Nephron progenitor cell (in vitro differentiated cells): ENCODE measurements at regions not wholly inside any gene's neighbourhood (a gene's known extent, or its start where the extent isn't known, plus 50 kb on each side); places are given as distances from the start of the nearest gene placed in this dataset.

ENCODE experiments used
- DNase-seq: peaks from one replicate; pipeline ENCODE4 v3.0.0; 2021
- H3K27ac Mint-ChIP-seq: 2 replicates; pipeline ENCODE4 v1.8.0; 2021; ENCODE audit warnings: mild to moderate bottlenecking, moderate library complexity, mixed read lengths
- H3K27me3 Mint-ChIP-seq: 2 replicates; pipeline ENCODE4 v1.8.0; 2021; ENCODE audit warnings: mild to moderate bottlenecking, low read depth, mixed read lengths; ENCODE audit not compliant: poor library complexity
- H3K36me3 Mint-ChIP-seq: 2 replicates; pipeline ENCODE4 v1.8.0; 2021; ENCODE audit warnings: low read depth, mixed read lengths
- H3K4me1 Mint-ChIP-seq: 2 replicates; pipeline ENCODE4 v1.8.0; 2021; ENCODE audit warnings: mixed read lengths
- H3K4me3 Mint-ChIP-seq: 2 replicates; pipeline ENCODE4 v1.8.0; 2021; ENCODE audit warnings: mild to moderate bottlenecking, moderate library complexity, mixed read lengths
- H3K9me3 Mint-ChIP-seq: 2 replicates; pipeline ENCODE4 v1.8.0; 2021; ENCODE audit warnings: mild to moderate bottlenecking, moderate library complexity, mixed read lengths
- CTCF ChIP-seq: fragments of 200-600 bp; sonication (generic); IDR thresholded peaks from 2 replicates; pipeline ENCODE4 v1.5.0; 2021; ENCODE audit warnings: antibody characterized with exemption

DNA sequence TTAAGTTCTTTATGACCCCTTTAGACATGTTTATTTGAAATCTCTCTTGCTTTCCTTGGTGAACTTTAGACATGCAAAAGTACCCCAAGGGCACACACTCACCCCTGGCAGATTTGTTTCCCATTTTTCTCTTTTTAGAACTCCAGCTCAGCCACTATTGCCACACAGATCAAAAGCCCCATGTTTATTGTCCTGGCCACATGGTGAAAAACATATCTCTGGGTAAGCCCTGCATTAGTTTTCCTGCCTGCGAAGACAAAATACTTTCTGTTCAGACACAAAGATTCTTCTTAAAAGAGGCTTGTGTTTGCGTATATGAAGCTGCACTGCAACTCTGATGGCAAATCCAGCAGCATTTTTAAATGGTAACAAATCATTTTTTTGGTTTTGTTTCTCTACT is 200.0 kb downstream of the POLR1F start:
- no peak overlapping the region for H3K4me3 Mint-ChIP-seq
- no peaks in the 10 kb centered on the region for H3K9me3 Mint-ChIP-seq
- H3K27me3 Mint-ChIP-seq, result peaks cover 4% of the 10 kb centered on the region
- no peaks in the 10 kb centered on the region for H3K36me3 Mint-ChIP-seq
- H3K4me1 Mint-ChIP-seq, result peaks cover 6% of the 10 kb centered on the region
- H3K27ac Mint-ChIP-seq, result peak overlapping the region; percentile 67
- no peak for TF ChIP-seq CTCF
- no peak for DNase-seq

DNA sequence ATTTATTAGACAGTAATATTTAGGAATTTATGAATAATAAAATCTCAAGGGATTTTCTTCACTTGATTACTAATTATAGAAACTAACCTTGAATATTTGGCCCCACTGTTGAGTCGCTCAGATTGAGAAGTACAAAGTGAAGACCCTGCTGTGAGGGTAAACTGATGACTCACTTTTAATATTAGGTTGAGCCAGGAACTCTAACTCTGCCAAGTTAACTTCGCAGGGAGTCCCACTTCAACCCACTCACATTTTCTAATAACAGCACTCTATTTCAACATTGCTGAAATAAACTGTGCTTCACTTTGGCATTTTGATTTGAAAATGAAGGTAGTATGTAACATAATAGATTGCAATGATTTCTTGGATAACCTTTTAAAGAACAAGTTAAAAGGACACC is 200.7 kb downstream of the POLR1F start:
- Mint-ChIP-seq H3K9me3 (no peaks in the 10 kb centered on the region), H3K27ac (no peak overlapping the region), H3K4me3 (no peak overlapping the region), H3K4me1 (peaks cover 6% of the 10 kb centered on the region), H3K27me3 (peaks cover 4% of the 10 kb centered on the region), H3K36me3 (no peaks in the 10 kb centered on the region)
- no peak for TF ChIP-seq CTCF
- no peak for DNase-seq

GRCh38 chr7:19491821-19492452 is 216.9 kb downstream of the POLR1F start:
- H3K27ac Mint-ChIP-seq, result no peak overlapping the region
- H3K27me3 Mint-ChIP-seq, result no peaks in the 10 kb centered on the region
- H3K4me1 Mint-ChIP-seq, result no peaks in the 10 kb centered on the region
- H3K36me3 Mint-ChIP-seq, result peaks cover 3% of the 10 kb centered on the region
- no peak overlapping the region for H3K4me3 Mint-ChIP-seq
- peaks cover 15% of the 10 kb centered on the region for H3K9me3 Mint-ChIP-seq
- TF ChIP-seq CTCF, result peak; percentile 55
- no peak for DNase-seq

DNA sequence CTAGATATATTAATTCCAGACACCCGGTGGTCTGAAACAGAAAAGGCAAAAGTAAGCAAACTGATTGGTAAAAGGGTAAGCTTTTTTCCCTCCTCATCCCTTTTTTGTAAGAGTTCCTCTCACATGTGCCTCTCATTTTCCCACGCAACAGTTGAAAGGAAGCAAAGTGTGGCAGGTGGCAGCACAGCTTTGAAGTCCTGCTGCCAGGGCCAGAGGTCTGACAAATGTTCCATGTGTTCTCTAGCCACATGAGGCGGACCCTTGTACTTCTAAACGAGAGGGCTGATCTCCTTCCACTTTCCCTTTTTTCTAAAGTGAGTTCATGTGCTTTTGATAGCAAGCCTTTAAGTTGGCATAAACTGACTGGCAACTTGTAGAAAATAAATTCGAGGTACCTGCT is 217.5 kb downstream of the POLR1F start:
- Mint-ChIP-seq H3K36me3 (peaks cover 5% of the 10 kb centered on the region), H3K27ac (no peak overlapping the region), H3K4me1 (no peaks in the 10 kb centered on the region), H3K9me3 (peaks cover 17% of the 10 kb centered on the region), H3K4me3 (no peak overlapping the region), H3K27me3 (no peaks in the 10 kb centered on the region)
- TF ChIP-seq CTCF, result no peak
- no peak for DNase-seq

DNA sequence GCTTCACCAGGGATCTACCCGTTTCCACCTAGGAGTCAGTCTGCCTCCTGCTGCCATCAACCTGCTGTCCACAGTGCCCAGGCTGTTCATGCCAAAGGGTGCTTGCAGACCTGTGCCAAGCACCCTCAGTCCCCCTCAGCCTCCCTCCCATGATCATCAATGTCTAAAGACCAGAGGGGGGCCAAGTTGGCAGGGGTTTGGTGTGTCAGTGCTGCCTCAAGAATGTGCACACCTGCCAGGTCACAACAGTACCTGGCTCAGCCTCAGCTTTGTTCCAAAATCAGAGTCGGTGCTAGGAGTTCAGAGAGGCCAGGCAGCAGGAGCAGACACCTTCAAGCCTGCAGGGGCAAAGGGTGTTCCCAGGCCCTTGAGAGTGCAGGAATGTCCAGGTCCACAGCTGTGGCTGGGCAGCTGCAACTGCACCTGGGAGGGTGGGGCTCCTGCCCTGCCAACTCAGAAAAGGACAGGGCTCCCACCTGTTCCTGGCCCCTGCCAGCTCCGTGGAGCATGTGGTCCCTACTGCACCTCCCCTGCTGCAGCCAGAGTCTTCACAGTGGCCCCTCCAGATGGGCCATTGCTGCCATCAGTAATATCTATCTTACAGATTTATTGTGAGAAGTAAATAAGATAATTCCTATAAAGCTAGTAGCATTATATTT is 219.5 kb downstream of the POLR1F start:
- no peaks in the 10 kb centered on the region for H3K4me1 Mint-ChIP-seq
- no peaks in the 10 kb centered on the region for H3K27me3 Mint-ChIP-seq
- H3K27ac Mint-ChIP-seq, result no peak overlapping the region
- H3K4me3 Mint-ChIP-seq, result no peak overlapping the region
- peaks cover 5% of the 10 kb centered on the region for H3K36me3 Mint-ChIP-seq
- H3K9me3 Mint-ChIP-seq, result peaks cover 14% of the 10 kb centered on the region
- TF ChIP-seq CTCF, result no peak
- DNase-seq, result no peak

- Mint-ChIP-seq H3K9me3 (peaks cover 9% of the 10 kb centered on the region), H3K36me3 (peaks cover 5% of the 10 kb centered on the region), H3K27ac (no peak overlapping the region), H3K4me3 (no peak overlapping the region), H3K4me1 (no peaks in the 10 kb centered on the region), H3K27me3 (no peaks in the 10 kb centered on the region)
- TF ChIP-seq CTCF, result no peak
- no peak for DNase-seq
These were observed 220.8 kb downstream of the POLR1F start for GRCh38 chr7:19488056-19488455.
